GM19324 (cell line): ENCODE measurements at regions not wholly inside any gene's neighbourhood (a gene's known extent, or its start where the extent isn't known, plus 50 kb on each side); places are given as distances from the start of the nearest gene placed in this dataset.
A peak's percentile ranks its signal among the peaks of the same experiment; 100 is the strongest.

Source experiments
- ATAC-seq: cut with Tn5 transposase; IDR thresholded peaks from one replicate; pipeline ENCODE4 v1.9.1; 2021; ENCODE audit warnings: mild to moderate bottlenecking, moderate library complexity; ENCODE audit not compliant: unreplicated experiment, low FRiP score

DNA sequence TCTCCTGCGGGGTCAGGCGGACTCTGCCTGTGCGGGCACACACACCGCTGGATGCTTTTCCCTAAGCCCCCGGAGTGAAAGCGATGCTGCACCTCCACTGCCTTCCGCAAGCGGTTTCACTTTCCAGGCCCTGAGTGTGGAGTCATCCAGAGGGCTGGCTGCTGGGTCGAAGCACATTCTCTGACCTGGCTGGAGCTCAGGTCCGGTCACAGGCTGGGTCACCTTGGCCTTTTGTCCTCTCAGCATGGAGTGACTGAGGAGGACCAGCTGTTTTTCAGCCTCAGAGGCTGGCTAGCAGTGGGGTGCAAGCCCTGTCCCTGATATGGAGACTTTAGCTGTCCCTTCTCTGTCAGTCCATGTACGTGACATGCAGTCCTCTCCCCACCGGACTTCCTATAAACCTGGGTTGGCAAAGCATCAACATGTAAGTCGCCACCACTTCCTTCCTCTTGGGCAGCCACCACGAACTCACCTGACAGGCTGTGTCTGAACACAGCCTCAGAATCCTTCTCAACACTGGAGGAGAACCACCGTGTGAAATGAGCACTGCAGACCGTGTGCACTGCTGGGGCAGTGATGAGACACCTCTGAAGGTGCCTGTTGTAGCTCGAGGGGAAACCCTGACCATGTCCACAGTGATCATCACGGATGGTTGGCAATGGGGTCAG lies 51.3 kb downstream of the GADD45G start:
- ATAC-seq, result no peak

DNA sequence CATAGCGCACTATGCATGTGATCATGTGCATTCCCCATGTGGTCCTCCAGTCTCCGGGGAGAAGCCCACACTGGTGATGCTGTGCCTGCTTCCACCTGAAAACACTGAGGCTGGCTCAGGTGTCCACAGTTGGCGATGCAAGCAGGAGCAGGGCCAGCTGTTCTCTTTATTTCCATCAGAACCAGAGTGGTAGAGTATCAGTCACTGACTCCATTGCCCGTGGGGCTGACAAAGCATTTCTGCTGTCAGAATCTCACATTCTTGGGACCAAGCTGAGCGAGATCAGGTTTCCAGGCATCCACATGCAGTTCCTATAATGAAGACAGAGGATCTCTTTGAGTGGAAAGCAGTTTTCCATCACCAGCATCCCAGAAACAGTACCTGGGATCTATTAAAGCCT lies 52.5 kb downstream of the GADD45G start:
- ATAC-seq, result no peak

DNA sequence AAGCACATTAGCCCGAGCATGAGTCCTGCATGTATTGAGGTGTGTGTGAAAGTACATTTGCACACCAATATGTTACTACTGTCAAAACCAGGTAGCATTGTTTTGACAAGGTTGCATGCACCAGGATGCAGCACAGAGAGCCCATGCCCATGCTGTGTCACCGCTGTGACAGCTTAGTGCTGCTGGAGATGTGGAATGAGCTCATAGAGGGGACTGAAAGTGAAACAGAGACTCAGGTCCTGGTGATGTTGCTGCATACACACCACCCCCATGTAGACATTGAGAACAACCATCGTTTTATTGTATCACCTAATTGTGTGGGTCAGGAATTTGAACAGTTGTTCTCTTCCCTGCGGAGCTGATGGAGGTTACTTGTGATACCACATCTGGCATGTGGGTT lies 53.0 kb downstream of the GADD45G start:
- ATAC-seq, result peak; percentile 40

DNA sequence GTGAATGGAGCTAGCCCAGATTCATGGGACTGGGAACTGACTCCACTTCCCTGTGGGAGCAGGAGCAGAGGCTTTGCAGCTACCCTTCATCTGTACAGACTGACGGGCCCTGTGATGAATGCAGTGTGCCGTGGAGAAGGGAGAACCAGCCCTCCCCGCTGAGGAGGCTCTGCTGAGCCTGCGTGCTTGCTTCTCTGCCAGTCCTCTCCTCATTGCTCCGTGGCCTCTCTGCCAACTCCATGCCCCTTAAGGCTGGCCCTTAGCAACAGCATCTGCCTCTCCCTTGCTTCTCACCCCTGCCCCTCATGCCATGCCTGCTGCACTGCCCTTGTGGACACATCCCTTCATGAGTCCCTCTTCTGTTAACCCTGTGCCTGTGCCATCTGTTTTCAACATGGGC lies 53.6 kb downstream of the GADD45G start:
- ATAC-seq, result no peak

- no peak for ATAC-seq
These were observed 54.1 kb downstream of the GADD45G start for GRCh38 chr9:89658931-89659330.

- no peak for ATAC-seq
These were observed 54.7 kb downstream of the GADD45G start for GRCh38 chr9:89659473-89659872.

DNA sequence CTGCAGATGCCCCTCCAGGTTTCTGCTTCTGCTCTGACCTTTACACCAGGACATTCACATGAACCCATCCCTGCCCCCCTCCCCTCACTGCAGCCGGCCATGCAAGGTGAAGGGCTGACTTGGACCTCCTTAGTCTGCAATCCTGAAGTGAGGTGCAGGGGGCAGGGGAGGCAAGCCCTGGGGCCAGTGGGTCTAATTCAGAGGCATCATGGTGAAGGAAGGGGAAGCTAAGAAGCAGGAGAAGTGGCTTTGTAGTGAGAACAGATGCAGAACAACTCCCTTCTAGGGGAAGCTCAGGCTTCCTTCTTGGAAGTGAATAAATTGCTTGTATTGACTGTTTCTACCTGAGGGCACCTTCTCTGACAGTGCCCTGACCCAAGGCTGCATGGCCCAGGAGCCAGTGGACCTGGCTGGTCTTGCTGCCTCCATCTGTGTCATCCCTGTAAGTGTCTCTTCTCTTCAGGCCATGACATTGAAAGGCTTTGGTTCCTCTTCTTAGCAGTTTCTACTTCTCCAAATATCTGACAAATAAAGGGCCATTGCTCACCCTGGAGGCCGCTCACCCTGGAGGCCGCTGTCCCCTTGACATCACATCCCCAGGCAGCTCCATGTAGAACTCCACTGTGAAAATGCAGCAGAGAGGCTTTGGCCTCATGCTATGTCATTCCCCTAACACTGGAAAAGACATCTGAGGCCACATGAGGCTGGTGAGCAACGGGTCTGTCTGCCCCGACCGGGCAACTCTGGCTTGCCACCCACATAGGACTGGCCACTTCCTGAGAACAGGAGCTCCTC lies 55.3 kb downstream of the GADD45G start:
- no peak for ATAC-seq

GRCh38 chr9:89661391-89661949 lies 56.7 kb downstream of the GADD45G start:
- no peak for ATAC-seq

- ATAC-seq, result no peak
These were observed 57.3 kb downstream of the GADD45G start for GRCh38 chr9:89661956-89662717.

DNA sequence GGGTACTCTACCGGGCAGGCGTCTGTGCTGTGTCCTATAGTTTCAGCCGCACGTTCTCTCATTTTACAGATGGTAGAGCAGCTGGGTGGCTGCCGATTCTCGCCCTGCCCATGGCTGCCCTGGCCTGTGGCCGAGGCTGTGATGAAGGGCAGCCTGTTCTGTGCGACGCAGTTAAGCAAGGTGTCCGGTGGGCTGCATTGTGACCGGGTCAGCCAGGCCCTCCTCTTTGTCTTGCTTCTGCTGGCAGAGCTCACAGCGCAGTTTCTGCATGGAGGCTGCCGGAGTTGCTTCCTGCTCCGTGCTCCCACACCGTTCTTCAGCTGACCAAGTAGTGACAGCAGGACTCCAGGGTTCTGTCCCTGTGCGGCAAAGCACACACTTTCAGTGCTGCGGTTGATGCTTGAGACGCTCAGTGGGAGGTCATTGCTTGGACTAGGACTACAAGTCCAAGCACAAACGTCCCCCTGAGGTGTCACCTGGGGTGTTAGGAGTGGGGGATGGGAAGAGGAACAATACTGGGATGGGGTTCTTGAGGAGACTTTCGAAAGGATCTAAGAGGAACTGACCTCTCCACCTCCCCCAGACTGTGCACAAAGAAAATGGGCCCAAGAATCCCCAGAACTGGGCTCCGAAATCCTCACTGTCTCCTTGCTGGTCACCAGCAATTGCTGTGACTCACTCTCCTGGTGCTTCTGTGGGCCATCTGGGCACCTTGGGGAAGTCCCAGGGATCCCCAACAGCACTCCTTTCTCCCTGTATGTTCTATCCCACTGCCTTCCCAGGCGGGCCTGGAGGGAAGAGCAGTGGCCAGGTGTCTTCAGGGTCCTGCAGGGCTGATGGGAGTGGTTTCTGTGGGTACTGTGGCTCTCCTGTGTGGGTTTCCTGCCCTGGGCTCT lies 58.2 kb downstream of the GADD45G start:
- ATAC-seq, result no peak

GRCh38 chr9:89663614-89663970 lies 58.8 kb downstream of the GADD45G start:
- no peak for ATAC-seq

GRCh38 chr9:89664010-89664409 lies 59.2 kb downstream of the GADD45G start:
- ATAC-seq, result no peak

GRCh38 chr9:89664896-89665329 lies 60.1 kb downstream of the GADD45G start:
- ATAC-seq, result no peak

DNA sequence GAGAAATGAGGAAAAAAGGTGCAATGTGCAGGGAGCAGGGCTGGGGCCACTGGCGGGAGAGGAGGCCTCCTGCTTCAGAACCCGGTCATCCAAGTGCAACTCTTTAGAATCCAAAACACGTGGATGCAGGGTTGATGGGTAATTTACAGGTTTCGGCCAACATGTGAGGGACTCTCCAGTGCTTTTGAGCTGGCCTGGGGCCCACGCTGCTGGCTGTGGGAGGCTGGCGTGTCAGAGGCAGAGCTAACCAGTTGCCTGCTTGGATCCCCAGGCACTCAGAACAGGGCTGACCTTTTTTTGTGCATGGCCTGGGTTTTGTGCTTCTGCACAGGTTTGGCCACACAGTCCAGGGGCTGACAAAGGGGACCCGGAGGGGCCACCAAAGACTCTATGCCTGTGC lies 61.6 kb downstream of the GADD45G start:
- ATAC-seq, result no peak

- ATAC-seq, result no peak
These were observed 62.1 kb downstream of the GADD45G start for GRCh38 chr9:89666950-89667349.

DNA sequence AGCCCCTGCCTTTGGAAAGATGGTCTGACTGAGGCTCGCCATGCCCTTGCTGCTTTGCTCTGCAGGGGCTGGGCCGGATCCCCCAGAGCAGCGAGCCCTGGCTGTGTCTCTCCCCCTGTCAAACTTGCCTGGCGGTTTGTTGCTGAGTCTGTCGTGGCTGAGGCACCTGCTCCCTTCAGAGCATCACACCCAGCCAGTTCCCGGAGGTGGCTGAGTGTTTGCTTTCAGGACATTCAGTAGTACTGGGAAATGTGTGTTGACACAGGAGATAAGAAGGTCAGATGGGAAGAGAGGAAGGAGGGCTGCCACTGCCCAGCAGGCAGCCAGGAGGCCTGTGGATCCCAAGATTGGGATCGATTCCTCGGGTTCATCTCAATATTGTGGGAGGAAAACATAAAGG lies 62.9 kb downstream of the GADD45G start:
- no peak for ATAC-seq

DNA sequence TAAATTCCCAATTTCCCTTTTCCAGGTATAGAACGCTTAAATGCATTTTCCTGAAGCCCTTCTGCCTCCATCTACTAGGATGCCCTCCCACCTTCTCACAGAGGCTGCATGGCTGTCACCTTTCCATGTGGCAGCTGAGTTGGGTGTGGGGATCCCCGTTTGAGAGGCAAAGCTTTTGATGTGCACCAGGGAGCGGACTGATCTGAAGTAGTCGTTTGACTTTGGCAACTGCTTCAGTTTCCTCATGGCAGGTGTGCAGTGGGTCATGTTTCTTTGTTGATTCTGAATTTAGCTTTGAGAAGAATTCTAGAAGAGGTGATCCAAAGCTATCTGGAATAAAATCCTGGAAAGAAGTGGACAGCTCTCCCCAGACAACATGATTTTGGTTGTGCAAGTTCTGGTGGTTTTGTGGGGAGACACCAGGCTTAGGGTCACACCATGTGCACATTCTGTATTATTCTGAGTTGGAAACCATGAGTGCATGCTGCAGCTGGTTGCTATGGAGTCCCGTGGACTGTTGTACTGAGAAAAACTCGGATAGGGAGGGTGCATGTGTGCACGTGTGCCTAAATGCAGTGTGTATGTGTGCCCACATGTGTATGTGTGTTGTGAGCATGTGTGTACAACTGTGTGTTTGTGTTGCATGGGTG lies 63.5 kb downstream of the GADD45G start:
- ATAC-seq, result no peak

GRCh38 chr9:89668866-89669246 lies 64.0 kb downstream of the GADD45G start:
- no peak for ATAC-seq

DNA sequence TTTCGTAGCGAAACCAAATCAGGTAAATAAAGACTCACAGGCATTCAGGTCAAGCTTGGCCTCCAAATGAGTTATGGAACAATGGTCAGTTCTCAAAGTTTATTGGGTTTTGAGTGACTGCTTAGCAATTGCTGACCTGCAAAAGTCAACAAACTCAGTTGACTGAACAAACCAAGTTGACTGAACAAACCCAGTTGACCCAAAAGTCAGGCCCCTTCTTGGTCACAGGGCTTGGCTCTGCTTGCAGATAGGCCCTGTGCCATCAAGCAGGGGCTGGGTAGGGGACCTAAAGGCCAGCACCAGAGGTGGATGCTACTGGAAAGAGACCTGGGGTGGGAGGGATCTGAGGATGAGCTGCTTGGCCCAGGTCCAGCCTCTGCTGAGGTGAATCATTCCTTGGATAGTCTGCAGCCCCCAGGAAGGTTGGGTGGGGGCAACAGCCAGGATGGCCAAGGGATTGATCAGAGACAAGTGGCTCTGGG lies 64.6 kb downstream of the GADD45G start:
- no peak for ATAC-seq

DNA sequence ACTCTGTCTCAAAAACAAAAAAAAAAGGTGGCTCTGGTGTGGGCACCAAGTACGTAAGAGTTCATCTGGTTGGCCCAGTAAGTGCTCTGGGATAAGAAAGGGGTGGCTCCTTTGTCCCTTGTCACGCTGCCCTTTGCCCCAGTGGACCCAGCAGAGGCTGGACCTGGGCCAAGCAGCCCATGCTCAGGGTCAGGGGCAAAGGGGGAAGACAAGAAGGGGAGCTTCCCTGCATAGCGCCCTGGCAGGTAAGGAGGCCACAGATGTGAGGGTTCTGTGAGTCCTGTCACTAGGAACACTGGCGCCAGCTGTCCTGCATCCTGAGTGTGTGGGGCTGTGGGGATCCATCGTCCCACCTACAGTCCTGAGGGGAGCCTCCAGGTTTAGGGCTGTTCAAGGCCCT lies 65.3 kb downstream of the GADD45G start:
- no peak for ATAC-seq
